GM12864 (cell line): ENCODE measurements at regions not wholly inside any gene's neighbourhood (a gene's known extent, or its start where the extent isn't known, plus 50 kb on each side); places are given as distances from the start of the nearest gene placed in this dataset.

Experiments used
- DNase-seq: peaks from one replicate; pipeline ENCODE4 v3.0.0-alpha.2; 2011; ENCODE audit warnings: low read depth
- H3K4me3 ChIP-seq: 2 replicates; pipeline ENCODE4 v1.5.1; 2011; ENCODE audit warnings: mild to moderate bottlenecking, low read depth, low read length, control low read depth
- TF ChIP-seq, protein P1 (sequence below): IDR thresholded peaks from 2 replicates; pipeline ENCODE4 v1.5.1; 2011; ENCODE audit warnings: low read depth, mild to moderate bottlenecking, moderate library complexity, low read length, control low read depth, inconsistent platforms; ENCODE audit errors: missing control alignments

GRCh38 chr5:121489972-121490371 lies 361.7 kb upstream of the FTMT start:
- DNase-seq, result no peak
- H3K4me3 ChIP-seq, result no peak overlapping the region
- TF ChIP-seq, protein P1, sequence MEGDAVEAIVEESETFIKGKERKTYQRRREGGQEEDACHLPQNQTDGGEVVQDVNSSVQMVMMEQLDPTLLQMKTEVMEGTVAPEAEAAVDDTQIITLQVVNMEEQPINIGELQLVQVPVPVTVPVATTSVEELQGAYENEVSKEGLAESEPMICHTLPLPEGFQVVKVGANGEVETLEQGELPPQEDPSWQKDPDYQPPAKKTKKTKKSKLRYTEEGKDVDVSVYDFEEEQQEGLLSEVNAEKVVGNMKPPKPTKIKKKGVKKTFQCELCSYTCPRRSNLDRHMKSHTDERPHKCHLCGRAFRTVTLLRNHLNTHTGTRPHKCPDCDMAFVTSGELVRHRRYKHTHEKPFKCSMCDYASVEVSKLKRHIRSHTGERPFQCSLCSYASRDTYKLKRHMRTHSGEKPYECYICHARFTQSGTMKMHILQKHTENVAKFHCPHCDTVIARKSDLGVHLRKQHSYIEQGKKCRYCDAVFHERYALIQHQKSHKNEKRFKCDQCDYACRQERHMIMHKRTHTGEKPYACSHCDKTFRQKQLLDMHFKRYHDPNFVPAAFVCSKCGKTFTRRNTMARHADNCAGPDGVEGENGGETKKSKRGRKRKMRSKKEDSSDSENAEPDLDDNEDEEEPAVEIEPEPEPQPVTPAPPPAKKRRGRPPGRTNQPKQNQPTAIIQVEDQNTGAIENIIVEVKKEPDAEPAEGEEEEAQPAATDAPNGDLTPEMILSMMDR, result no peak

DNA sequence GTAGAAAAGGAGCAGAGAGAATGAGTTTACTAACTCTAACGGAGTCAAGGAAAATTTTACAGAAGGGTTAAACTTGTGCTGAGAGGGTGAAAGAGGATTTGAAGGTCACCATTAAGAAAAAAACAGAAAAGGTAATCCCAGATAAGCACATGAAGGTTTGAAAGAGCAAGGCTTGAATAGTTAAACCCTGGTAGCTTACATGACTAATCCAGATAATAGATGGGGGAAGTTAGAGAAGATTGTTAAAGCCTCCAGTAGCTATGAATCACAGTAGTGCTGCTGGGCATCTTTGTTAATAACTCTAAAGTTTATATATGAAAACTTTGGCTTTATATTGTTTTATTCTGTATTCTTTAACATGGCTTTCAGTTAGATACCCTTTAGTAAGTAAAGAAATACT lies 354.5 kb upstream of the FTMT start:
- no peak overlapping the region for H3K4me3 ChIP-seq
- DNase-seq, result no peak
- TF ChIP-seq, protein P1, result no peak

GRCh38 chr5:121500310-121500709 lies 351.4 kb upstream of the FTMT start:
- TF ChIP-seq, protein P1, result no peak
- DNase-seq, result no peak
- H3K4me3 ChIP-seq, result no peak overlapping the region

DNA sequence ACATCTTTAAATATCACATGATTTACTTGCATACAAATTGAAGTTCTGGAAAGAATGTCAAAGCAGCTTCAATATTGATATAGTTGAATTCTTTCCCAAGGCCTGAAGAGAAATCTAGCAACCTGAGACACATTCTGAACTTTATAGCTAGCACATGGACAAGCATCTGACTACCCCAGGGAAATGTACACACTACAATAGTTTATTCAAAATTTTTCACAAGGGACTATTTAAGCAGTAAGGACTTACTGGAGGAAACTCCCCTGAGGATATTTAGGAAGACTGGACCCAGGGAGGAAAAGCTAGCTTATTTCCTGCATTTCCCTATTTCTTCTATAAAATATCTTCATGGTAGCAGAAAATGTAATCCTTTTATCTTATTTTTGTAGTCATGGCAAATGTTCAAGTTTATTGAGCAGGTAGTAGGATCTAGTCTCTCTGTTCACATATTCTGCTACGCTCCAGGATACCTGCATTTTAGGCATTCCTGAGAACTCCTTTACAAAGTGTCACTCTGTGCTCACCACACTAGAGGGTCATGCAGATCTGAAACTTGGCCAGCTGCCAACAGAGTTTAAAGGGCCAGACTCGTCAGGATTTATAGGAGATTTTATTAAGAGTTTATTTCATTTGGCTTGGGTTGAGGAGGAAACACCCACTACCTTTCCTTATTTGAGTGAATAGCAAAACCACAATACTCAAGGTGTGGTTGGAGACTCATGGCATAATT lies 348.4 kb upstream of the FTMT start:
- DNase-seq, result no peak
- TF ChIP-seq, protein P1, result no peak
- H3K4me3 ChIP-seq, result no peak overlapping the region

DNA sequence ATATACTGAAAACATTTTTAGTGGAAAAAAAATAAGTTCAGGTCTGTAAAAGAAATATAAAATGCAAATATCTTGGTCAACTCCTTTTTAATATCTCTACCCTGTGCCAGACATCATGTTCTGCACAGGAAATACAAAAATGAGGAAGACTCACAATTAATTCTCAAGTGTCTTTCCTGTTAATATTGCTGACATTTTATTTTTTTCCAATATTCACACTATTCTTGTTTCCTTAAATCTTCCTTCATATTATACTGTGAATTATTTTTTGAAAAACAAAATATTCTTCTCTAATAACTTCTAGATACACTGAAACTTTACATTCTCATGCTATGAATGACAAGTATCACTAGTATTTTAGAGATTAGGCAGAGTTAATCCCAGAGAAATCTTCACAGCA lies 334.7 kb upstream of the FTMT start:
- DNase-seq, result no peak
- no peak overlapping the region for H3K4me3 ChIP-seq
- TF ChIP-seq, protein P1, result no peak

GRCh38 chr5:121525706-121526105 lies 326.0 kb upstream of the FTMT start:
- H3K4me3 ChIP-seq, result no peak overlapping the region
- TF ChIP-seq, protein P1, result no peak
- DNase-seq, result no peak

DNA sequence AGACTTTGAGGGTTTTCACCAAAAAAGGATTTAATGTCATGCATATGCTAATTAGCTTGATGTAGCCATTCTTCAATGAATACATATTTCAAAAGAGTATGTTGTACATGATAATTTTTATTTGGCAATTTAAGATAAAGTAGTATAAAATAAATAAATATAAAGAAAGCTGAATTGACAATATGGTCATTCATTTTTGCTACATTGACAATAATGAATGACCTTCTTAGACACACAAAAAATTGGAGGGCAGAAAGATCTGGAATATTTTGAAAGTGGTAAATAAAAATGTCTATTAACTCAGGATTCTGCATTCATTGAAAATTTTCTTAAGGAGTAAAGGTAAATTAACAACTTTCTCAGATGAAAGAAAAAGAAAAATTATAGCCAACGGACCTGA lies 324.8 kb upstream of the FTMT start:
- no peak overlapping the region for H3K4me3 ChIP-seq
- no peak for DNase-seq
- TF ChIP-seq, protein P1, result no peak
